ENCODE measurements at regions not wholly inside any gene's neighbourhood (a gene's known extent, or its start where the extent isn't known, plus 50 kb on each side); places are given as distances from the start of the nearest gene placed in this dataset.

- no peak overlapping the region for H4K91ac ChIP-seq (ENCODE audit: insufficient read depth, low read depth, low read length)
- H2BK15ac ChIP-seq (ENCODE audit: low read depth, low read length), result no peak overlapping the region
- no TSS peak for BruUV-seq (replicated peaks)
- H2BK120ac ChIP-seq (ENCODE audit: low read depth, low read length), result no peak overlapping the region
- H4K8ac ChIP-seq (ENCODE audit: low read depth in 2 of 2, low read length in 2 of 2), result no peak overlapping the region
- H2BK20ac ChIP-seq (ENCODE audit: low read depth, low read length), result no peak overlapping the region
- no peaks in the 10 kb centered on the region for H3K27me3 ChIP-seq (ENCODE audit: control insufficient read depth, insufficient read depth, low read length)
- H2AFZ ChIP-seq (replicated peaks; ENCODE audit: low read length, poor library complexity), result no peak overlapping the region
- H3K4ac ChIP-seq (ENCODE audit: low read depth, low read length), result no peak overlapping the region
- no peak overlapping the region for H3K4me2 ChIP-seq (ENCODE audit: low read depth, low read length)
- intact Hi-C loops (cut with micrococcal nuclease), result no loop called here
- no peak overlapping the region for H2BK5ac ChIP-seq (ENCODE audit: low read depth, low read length, poor library complexity, severe bottlenecking)
- H4K20me1 ChIP-seq (ENCODE audit: insufficient read depth, low read length), result no peaks in the 10 kb centered on the region
- H2AK5ac ChIP-seq (ENCODE audit: low read depth, low read length), result no peak overlapping the region
- no peak overlapping the region for H3K14ac ChIP-seq (replicated peaks; ENCODE audit: low read depth, low read length)
- no peak overlapping the region for H3K27ac ChIP-seq (ENCODE audit: insufficient read depth, low read length)
- H3K23ac ChIP-seq (ENCODE audit: low read depth, low read length), result no peak overlapping the region
- no peaks in the 10 kb centered on the region for H3K36me3 ChIP-seq (ENCODE audit: control insufficient read depth, insufficient read depth, low read length)
- no peaks in the 10 kb centered on the region for H3K79me1 ChIP-seq (ENCODE audit: low read depth in 1 of 2, low read length in 2 of 2)
- no peak overlapping the region for H4K5ac ChIP-seq (ENCODE audit: low read depth, low read length)
- no peaks in the 10 kb centered on the region for H3K9me1 ChIP-seq (ENCODE audit: insufficient read depth, low read length)
- TF ChIP-seq RFX5 (IDR thresholded peaks at IDR 0.05; ENCODE audit: low read depth, low read length) (no peak), POLR2A (IDR thresholded peaks at IDR 0.05; ENCODE audit: low read depth, low read length) (no peak), MXI1 (IDR thresholded peaks at IDR 0.05; ENCODE audit: borderline replicate concordance, low read depth, low read length) (no peak), NFE2L2 (IDR thresholded peaks at IDR 0.05; ENCODE audit: low read depth, low read length) (no peak), CHD1 (IDR thresholded peaks at IDR 0.05; ENCODE audit: low read depth, low read length) (no peak), RAD21 (IDR thresholded peaks at IDR 0.05; ENCODE audit: low read length) (no peak), USF2 (IDR thresholded peaks at IDR 0.05; ENCODE audit: low read depth, low read length) (no peak), MAZ (IDR thresholded peaks at IDR 0.05; ENCODE audit: borderline replicate concordance, low read depth, low read length) (no peak), BHLHE40 (IDR thresholded peaks at IDR 0.05; ENCODE audit: low read depth, low read length) (no peak), RCOR1 (IDR thresholded peaks at IDR 0.05; ENCODE audit: insufficient replicate concordance, low read length) (no peak), CEBPB (IDR thresholded peaks at IDR 0.05; ENCODE audit: low read depth, low read length) (no peak), MAFK (IDR thresholded peaks at IDR 0.05; ENCODE audit: low read depth, low read length) (no peak), SMC3 (IDR thresholded peaks at IDR 0.05; ENCODE audit: low read depth, low read length) (no peak), ELK1 (IDR thresholded peaks at IDR 0.05; ENCODE audit: borderline replicate concordance, low read depth, low read length) (no peak), FOS (IDR thresholded peaks at IDR 0.05; ENCODE audit: low read depth, low read length) (no peak), CTCF (conservative IDR thresholded peaks at IDR 0.05; ENCODE audit: low read depth, low read length) (no peak)
- no peak overlapping the region for H3K18ac ChIP-seq (ENCODE audit: low read depth, low read length)
- DNase-seq (no peak), ATAC-seq (ENCODE audit: low read depth) (no peak)
- dilution Hi-C loops (cut with HindIII; ENCODE audit: low sequenced_read_pairs, unreplicated experiment), result no loop called here
- no peak overlapping the region for H3K9ac ChIP-seq (ENCODE audit: low read depth, low read length)
- CTCF ChIA-PET, result no interaction called here
- no peak overlapping the region for H2AK9ac ChIP-seq (replicated peaks; ENCODE audit: low read depth, low read length, poor library complexity)
- H3K4me3 ChIP-seq (ENCODE audit: insufficient read depth, low read depth, low read length), result no peak overlapping the region
- POLR2A ChIA-PET (ENCODE audit: unreplicated experiment), result no interaction called here
- H3K9me3 ChIP-seq (ENCODE audit: control insufficient read depth, insufficient read depth, low read length), result 0 out of 2 replicates have a peak, but pooled peaks cover 3% of the 10 kb centered on the region
- in situ Hi-C loops (cut with MboI; ENCODE audit: low sequenced_read_pairs), result no loop called here
- H3K4me1 ChIP-seq (ENCODE audit: control insufficient read depth, insufficient read depth, low read length), result no peaks in the 10 kb centered on the region
- H3K56ac ChIP-seq (ENCODE audit: extremely low read depth, insufficient read depth, low read length), result no peak overlapping the region
- WGBS, 2 experiments (ENCODE audit: extremely low coverage in 2 of 2, insufficient read length in 1 of 2), result no CpG with 5 or more reads among the region's 1 CpG
Observed at GRCh38 chr15:94135486-94136147, 95.7 kb upstream of the MCTP2 start.
